ENCODE measurements at regions not wholly inside any gene's neighbourhood (a gene's known extent, or its start where the extent isn't known, plus 50 kb on each side); places are given as distances from the start of the nearest gene placed in this dataset.

GRCh38 chr1:239023732-239024360 lies 362.5 kb upstream of the CHRM3 start:
- no peak for DNase-seq (ENCODE audit: insufficient read length, low spot score)
- no peak for FAIRE-seq
- no peak for TF ChIP-seq POU2F2 (IDR thresholded peaks at IDR 0.05; ENCODE audit: low read depth, low read length)
- TF ChIP-seq TAF1 (IDR thresholded peaks at IDR 0.05; ENCODE audit: low read depth, low read length), result no peak
- TF ChIP-seq POLR2A (IDR thresholded peaks at IDR 0.05; ENCODE audit: low read depth, low read length), result no peak
- no peak for TF ChIP-seq PAX5 (IDR thresholded peaks at IDR 0.05; ENCODE audit: insufficient read depth, low read length, severe bottlenecking)
- no peak for TF ChIP-seq POLR2AphosphoS5 (IDR thresholded peaks at IDR 0.05; ENCODE audit: low read depth, low read length)
- no peak for TF ChIP-seq SPI1 (IDR thresholded peaks at IDR 0.05; ENCODE audit: low read depth, low read length)

GRCh38 chr1:239016337-239016736 lies 370.0 kb upstream of the CHRM3 start:
- FAIRE-seq (no peak), DNase-seq (ENCODE audit: insufficient read length, low spot score) (no peak)
- TF ChIP-seq SPI1 (IDR thresholded peaks at IDR 0.05; ENCODE audit: low read depth, low read length) (no peak), POU2F2 (IDR thresholded peaks at IDR 0.05; ENCODE audit: low read depth, low read length) (no peak), POLR2A (IDR thresholded peaks at IDR 0.05; ENCODE audit: low read depth, low read length) (no peak), TAF1 (IDR thresholded peaks at IDR 0.05; ENCODE audit: low read depth, low read length) (no peak), PAX5 (IDR thresholded peaks at IDR 0.05; ENCODE audit: insufficient read depth, low read length, severe bottlenecking) (no peak), POLR2AphosphoS5 (IDR thresholded peaks at IDR 0.05; ENCODE audit: low read depth, low read length) (no peak)

- FAIRE-seq (no peak), DNase-seq (ENCODE audit: insufficient read length, low spot score) (no peak)
- TF ChIP-seq PAX5 (IDR thresholded peaks at IDR 0.05; ENCODE audit: insufficient read depth, low read length, severe bottlenecking) (no peak), POLR2A (IDR thresholded peaks at IDR 0.05; ENCODE audit: low read depth, low read length) (no peak)
Measured at GRCh38 chr1:239011382-239011781, 375.0 kb upstream of the CHRM3 start.

GRCh38 chr1:239008568-239008967 lies 377.8 kb upstream of the CHRM3 start:
- FAIRE-seq (no peak), DNase-seq (ENCODE audit: insufficient read length, low spot score) (no peak)
- no peak for TF ChIP-seq SPI1 (IDR thresholded peaks at IDR 0.05; ENCODE audit: low read depth, low read length)
- no peak for TF ChIP-seq PAX5 (IDR thresholded peaks at IDR 0.05; ENCODE audit: insufficient read depth, low read length, severe bottlenecking)
- TF ChIP-seq POLR2AphosphoS5 (IDR thresholded peaks at IDR 0.05; ENCODE audit: low read depth, low read length), result no peak
- TF ChIP-seq TAF1 (IDR thresholded peaks at IDR 0.05; ENCODE audit: low read depth, low read length), result no peak
- no peak for TF ChIP-seq POLR2A (IDR thresholded peaks at IDR 0.05; ENCODE audit: low read depth, low read length)
- no peak for TF ChIP-seq POU2F2 (IDR thresholded peaks at IDR 0.05; ENCODE audit: low read depth, low read length)

- TF ChIP-seq TAF1 (IDR thresholded peaks at IDR 0.05; ENCODE audit: low read depth, low read length) (no peak), POLR2AphosphoS5 (IDR thresholded peaks at IDR 0.05; ENCODE audit: low read depth, low read length) (no peak), POLR2A (IDR thresholded peaks at IDR 0.05; ENCODE audit: low read depth, low read length) (no peak), PAX5 (IDR thresholded peaks at IDR 0.05; ENCODE audit: insufficient read depth, low read length, severe bottlenecking) (no peak), SPI1 (IDR thresholded peaks at IDR 0.05; ENCODE audit: low read depth, low read length) (no peak), POU2F2 (IDR thresholded peaks at IDR 0.05; ENCODE audit: low read depth, low read length) (no peak)
- no peak for FAIRE-seq
- DNase-seq (ENCODE audit: insufficient read length, low spot score), result no peak
Measured at GRCh38 chr1:239006276-239006675, 380.1 kb upstream of the CHRM3 start.

- TF ChIP-seq SPI1 (IDR thresholded peaks at IDR 0.05; ENCODE audit: low read depth, low read length) (no peak), POLR2AphosphoS5 (IDR thresholded peaks at IDR 0.05; ENCODE audit: low read depth, low read length) (no peak), POU2F2 (IDR thresholded peaks at IDR 0.05; ENCODE audit: low read depth, low read length) (no peak), POLR2A (IDR thresholded peaks at IDR 0.05; ENCODE audit: low read depth, low read length) (no peak), PAX5 (IDR thresholded peaks at IDR 0.05; ENCODE audit: insufficient read depth, low read length, severe bottlenecking) (no peak), TAF1 (IDR thresholded peaks at IDR 0.05; ENCODE audit: low read depth, low read length) (no peak)
Measured at GRCh38 chr1:238999944-239000343, 386.4 kb upstream of the CHRM3 start.

GRCh38 chr1:238998577-238998976 lies 387.8 kb upstream of the CHRM3 start:
- DNase-seq (ENCODE audit: insufficient read length, low spot score), result no peak

More at GRCh38 chr1:238999944-239000343, 386.4 kb upstream of the CHRM3 start:
- DNase-seq (ENCODE audit: insufficient read length, low spot score) (no peak), FAIRE-seq (no peak)

GRCh38 chr1:238991765-238992495 lies 394.4 kb upstream of the CHRM3 start:
- DNase-seq (ENCODE audit: insufficient read length, low spot score) (no peak), FAIRE-seq (no peak)
- TF ChIP-seq POLR2AphosphoS5 (IDR thresholded peaks at IDR 0.05; ENCODE audit: low read depth, low read length) (no peak), POLR2A (IDR thresholded peaks at IDR 0.05; ENCODE audit: low read depth, low read length) (no peak), SPI1 (IDR thresholded peaks at IDR 0.05; ENCODE audit: low read depth, low read length) (no peak), TAF1 (IDR thresholded peaks at IDR 0.05; ENCODE audit: low read depth, low read length) (no peak), PAX5 (IDR thresholded peaks at IDR 0.05; ENCODE audit: insufficient read depth, low read length, severe bottlenecking) (no peak), POU2F2 (IDR thresholded peaks at IDR 0.05; ENCODE audit: low read depth, low read length) (no peak)

More at GRCh38 chr1:238998577-238998976, 387.8 kb upstream of the CHRM3 start:
- FAIRE-seq, result no peak
- no peak for TF ChIP-seq POU2F2 (IDR thresholded peaks at IDR 0.05; ENCODE audit: low read depth, low read length)

- TF ChIP-seq POLR2AphosphoS5 (IDR thresholded peaks at IDR 0.05; ENCODE audit: low read depth, low read length) (no peak), POLR2A (IDR thresholded peaks at IDR 0.05; ENCODE audit: low read depth, low read length) (no peak), SPI1 (IDR thresholded peaks at IDR 0.05; ENCODE audit: low read depth, low read length) (no peak), TAF1 (IDR thresholded peaks at IDR 0.05; ENCODE audit: low read depth, low read length) (no peak), POU2F2 (IDR thresholded peaks at IDR 0.05; ENCODE audit: low read depth, low read length) (no peak), PAX5 (IDR thresholded peaks at IDR 0.05; ENCODE audit: insufficient read depth, low read length, severe bottlenecking) (no peak)
- no peak for FAIRE-seq
- no peak for DNase-seq (ENCODE audit: insufficient read length, low spot score)
Measured at GRCh38 chr1:238985312-238985711, 401.1 kb upstream of the CHRM3 start.

GRCh38 chr1:238982736-238983135 lies 403.6 kb upstream of the CHRM3 start:
- no peak for DNase-seq (ENCODE audit: insufficient read length, low spot score)
- TF ChIP-seq POLR2AphosphoS5 (IDR thresholded peaks at IDR 0.05; ENCODE audit: low read depth, low read length) (no peak), TAF1 (IDR thresholded peaks at IDR 0.05; ENCODE audit: low read depth, low read length) (no peak), POU2F2 (IDR thresholded peaks at IDR 0.05; ENCODE audit: low read depth, low read length) (no peak), SPI1 (IDR thresholded peaks at IDR 0.05; ENCODE audit: low read depth, low read length) (no peak), POLR2A (IDR thresholded peaks at IDR 0.05; ENCODE audit: low read depth, low read length) (no peak), PAX5 (IDR thresholded peaks at IDR 0.05; ENCODE audit: insufficient read depth, low read length, severe bottlenecking) (no peak)
- FAIRE-seq, result no peak

Measured in GM12891 (cell line).